ENCODE measurements at regions not wholly inside any gene's neighbourhood (a gene's known extent, or its start where the extent isn't known, plus 50 kb on each side); places are given as distances from the start of the nearest gene placed in this dataset.

DNA sequence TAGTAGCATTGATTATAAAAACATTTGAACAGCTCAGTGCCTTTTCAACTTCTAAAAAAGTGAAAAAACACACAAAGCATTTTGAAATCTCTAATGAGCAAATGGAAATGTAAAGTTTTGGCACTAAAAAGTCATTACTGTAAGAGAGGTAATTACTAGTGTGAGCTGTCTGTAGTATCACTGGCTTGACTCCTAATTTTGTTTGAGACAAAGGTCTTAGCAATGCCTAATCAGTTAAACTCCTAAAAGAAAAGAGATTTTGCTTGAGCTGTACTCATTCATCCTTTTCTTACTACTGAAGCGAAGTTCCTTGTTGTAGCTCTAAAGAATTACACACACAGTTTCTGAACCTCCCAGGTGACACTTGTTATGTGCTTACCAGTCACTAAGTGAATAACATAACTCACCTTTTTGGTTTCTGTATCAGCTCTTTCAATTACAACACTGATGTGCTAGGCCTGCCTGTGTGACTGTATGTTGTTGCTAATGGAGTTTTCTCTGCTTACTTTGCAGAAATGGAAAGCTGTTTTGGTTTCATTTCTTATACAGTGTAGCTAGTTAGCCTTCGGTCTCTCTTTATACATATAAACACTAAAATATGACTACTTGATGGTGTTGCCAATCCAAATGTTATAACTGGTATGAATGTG, 924.4 kb upstream of the TENM4 start:
- ATAC-seq: no peak
- Histone ChIP-seq H3K4me1 (no peaks in the 10 kb centered on the region), H3K9me3 (no peaks in the 10 kb centered on the region), H3K4me3 (no peak overlapping the region), H3K4me2 (no peak overlapping the region), H3K27ac (no peak overlapping the region)
- no peak for DNase-seq (ENCODE audit: low read depth in 1 of 2, low spot score in 1 of 2)
- no peak for FAIRE-seq
- TF ChIP-seq FOSL2 (IDR thresholded peaks at IDR 0.05) (no peak), FOSL2 (CRISPR knock-in tag; IDR thresholded peaks at IDR 0.05) (no peak), GATA3 (IDR thresholded peaks at IDR 0.05; ENCODE audit: borderline replicate concordance) (no peak), RFX5 (IDR thresholded peaks at IDR 0.05) (no peak), HDAC2 (IDR thresholded peaks at IDR 0.05) (no peak), ZC3H11A (IDR thresholded peaks at IDR 0.05) (no peak), POLR2A (IDR thresholded peaks at IDR 0.05; ENCODE audit: low read length) (no peak), CEBPB (IDR thresholded peaks at IDR 0.05) (no peak), FOSB (CRISPR knock-in tag; IDR thresholded peaks at IDR 0.05) (no peak), EP300 (IDR thresholded peaks at IDR 0.05) (no peak), RCOR1 (IDR thresholded peaks at IDR 0.05; ENCODE audit: low read depth, low read length) (no peak), PHF8 (IDR thresholded peaks at IDR 0.05; ENCODE audit: borderline replicate concordance, low read depth) (no peak), ZNF302 (CRISPR knock-in tag; IDR thresholded peaks at IDR 0.05) (no peak), ZSCAN20 (CRISPR knock-in tag; IDR thresholded peaks at IDR 0.05) (no peak), RARB (CRISPR knock-in tag; IDR thresholded peaks at IDR 0.05) (no peak), NFE2L2 (conservative IDR thresholded peaks at IDR 0.05; ENCODE audit: low read length) (no peak), CBX8 (IDR thresholded peaks at IDR 0.05) (no peak)
- TF ChIP-seq, protein P1, sequence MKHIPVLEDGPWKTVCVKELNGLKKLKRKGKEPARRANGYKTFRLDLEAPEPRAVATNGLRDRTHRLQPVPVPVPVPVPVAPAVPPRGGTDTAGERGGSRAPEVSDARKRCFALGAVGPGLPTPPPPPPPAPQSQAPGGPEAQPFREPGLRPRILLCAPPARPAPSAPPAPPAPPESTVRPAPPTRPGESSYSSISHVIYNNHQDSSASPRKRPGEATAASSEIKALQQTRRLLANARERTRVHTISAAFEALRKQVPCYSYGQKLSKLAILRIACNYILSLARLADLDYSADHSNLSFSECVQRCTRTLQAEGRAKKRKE (CRISPR knock-in tag; IDR thresholded peaks at IDR 0.05; ENCODE audit: low read depth): no peak
- TF ChIP-seq, protein P2, sequence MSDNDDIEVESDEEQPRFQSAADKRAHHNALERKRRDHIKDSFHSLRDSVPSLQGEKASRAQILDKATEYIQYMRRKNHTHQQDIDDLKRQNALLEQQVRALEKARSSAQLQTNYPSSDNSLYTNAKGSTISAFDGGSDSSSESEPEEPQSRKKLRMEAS (IDR thresholded peaks at IDR 0.05): no peak
- 11% methylated on average over 2 of the region's 2 CpGs for WGBS (ENCODE audit: missing lambda C conversion rate)
- POLR2A ChIA-PET: no interaction called here
- CTCF ChIA-PET: interaction anchor here (2.2 kb wide), 1 partner anchor 14 kb away, joined by 6 read pairs; no protein-coding TSS in a partner anchor

DNA sequence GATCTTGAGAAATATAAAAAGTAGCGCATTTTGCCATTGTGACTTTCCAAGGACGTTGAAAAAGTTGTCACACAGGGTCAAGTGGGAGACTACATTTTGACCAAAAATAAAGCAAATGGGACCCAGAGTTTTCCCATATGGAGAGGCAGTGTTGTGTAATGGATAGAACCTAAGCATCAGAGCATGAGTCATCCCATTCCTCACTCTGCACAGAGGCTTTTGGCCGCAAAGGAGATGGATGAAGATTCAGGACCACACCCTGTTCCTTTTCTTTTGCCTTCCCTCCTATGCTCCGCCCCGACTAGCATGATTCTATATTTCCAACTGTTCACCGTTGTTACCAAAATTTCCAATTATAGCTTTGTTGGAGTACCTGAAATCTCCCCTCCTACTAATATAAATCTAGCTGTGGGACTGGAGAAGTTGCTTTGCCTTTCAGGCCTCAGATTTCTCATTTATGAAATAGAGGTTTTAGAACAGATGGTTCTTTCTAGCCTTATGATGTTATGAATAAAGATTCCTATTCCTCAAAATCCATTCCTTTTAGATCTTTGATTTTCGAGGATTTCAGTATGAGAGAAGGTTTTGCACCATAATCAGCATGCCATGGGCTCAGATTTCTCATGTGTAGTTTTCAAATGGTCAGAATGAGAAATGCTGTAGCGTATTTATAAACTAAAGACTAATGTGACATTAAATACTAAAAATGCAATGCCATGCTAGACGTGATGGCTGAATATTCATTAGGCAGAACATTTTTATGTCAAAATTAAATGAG, 921.9 kb upstream of the TENM4 start:
- 19% methylated on average over 9 of the region's 9 CpGs for WGBS (ENCODE audit: missing lambda C conversion rate)
- Histone ChIP-seq H3K4me3 (no peak overlapping the region), H3K4me1 (no peaks in the 10 kb centered on the region), H3K27ac (no peak overlapping the region), H3K9me3 (no peaks in the 10 kb centered on the region), H3K4me2 (no peak overlapping the region)
- no peak for TF ChIP-seq JUN (IDR thresholded peaks at IDR 0.05)
- TF ChIP-seq MYC (IDR thresholded peaks at IDR 0.05; ENCODE audit: borderline replicate concordance, low read length): no peak
- no peak for TF ChIP-seq ZC3H11A (IDR thresholded peaks at IDR 0.05)
- no peak for TF ChIP-seq NPAS2 (CRISPR knock-in tag; IDR thresholded peaks at IDR 0.05; ENCODE audit: borderline replicate concordance)
- TF ChIP-seq FOSB (CRISPR knock-in tag; IDR thresholded peaks at IDR 0.05): no peak
- no peak for TF ChIP-seq RNF2 (IDR thresholded peaks at IDR 0.05; ENCODE audit: borderline replicate concordance, low read depth)
- no peak for TF ChIP-seq TFCP2L1 (CRISPR knock-in tag; IDR thresholded peaks at IDR 0.05)
- TF ChIP-seq, protein P1 (CRISPR knock-in tag; IDR thresholded peaks at IDR 0.05; ENCODE audit: low read depth): no peak
- no peak for TF ChIP-seq NFE2L2 (conservative IDR thresholded peaks at IDR 0.05; ENCODE audit: low read length)
- TF ChIP-seq ZFP36 (IDR thresholded peaks at IDR 0.05; ENCODE audit: borderline replicate concordance, partially characterized antibody): no peak
- TF ChIP-seq EP300 (IDR thresholded peaks at IDR 0.05): no peak
- TF ChIP-seq KDM5A (IDR thresholded peaks at IDR 0.05): no peak
- TF ChIP-seq HDAC2 (IDR thresholded peaks at IDR 0.05): no peak
- no peak for TF ChIP-seq HOXA7 (CRISPR knock-in tag; IDR thresholded peaks at IDR 0.05)
- no peak for TF ChIP-seq CBX8 (IDR thresholded peaks at IDR 0.05)
- ATAC-seq (no peak), DNase-seq (ENCODE audit: low read depth in 1 of 2, low spot score in 1 of 2) (no peak), FAIRE-seq (no peak)
- POLR2A ChIA-PET: no interaction called here
- CTCF ChIA-PET: no interaction called here
